Kidney capillary endothelial cell (primary cell): ENCODE measurements at regions not wholly inside any gene's neighbourhood (a gene's known extent, or its start where the extent isn't known, plus 50 kb on each side); places are given as distances from the start of the nearest gene placed in this dataset.

Source experiments
- DNase-seq: peaks from one replicate; pipeline ENCODE4 v3.0.0-alpha.2; 2018; ENCODE audit warnings: low spot score

- no peak for DNase-seq
These were observed 54.6 kb upstream of the HCCS start for GRCh38 chrX:11056322-11057176.

GRCh38 chrX:11059933-11060332, 51.2 kb upstream of the HCCS start:
- DNase-seq = no peak
